Thyroid gland (tissue), 4 donors: ENCODE measurements at regions not wholly inside any gene's neighbourhood (a gene's known extent, or its start where the extent isn't known, plus 50 kb on each side); places are given as distances from the start of the nearest gene placed in this dataset.

Source experiments
- CTCF ChIP-seq, 6 experiments: fragments of 200-600 bp in 3 of 6; fragments of 450-650 bp in 3 of 6; sonication (generic) in 3 of 6; IDR thresholded peaks; one replicate each; pipeline ENCODE4 v1.5.1; 2016 to 2019; ENCODE audit warnings: antibody characterized with exemption in 6 of 6, mild to moderate bottlenecking in 2 of 6, inconsistent platforms in 1 of 6, moderate library complexity in 1 of 6
- POLR2A ChIP-seq, 2 donors: fragments of 450-650 bp; IDR thresholded peaks; one replicate each; pipeline ENCODE4 v1.6.1; 2017; ENCODE audit warnings: antibody characterized with exemption in 2 of 2, mild to moderate bottlenecking in 2 of 2, moderate library complexity in 1 of 2

- TF ChIP-seq CTCF (IDR thresholded peaks at IDR 0.05) (no peak), POLR2A (IDR thresholded peaks at IDR 0.05) (no peak)
Measured at GRCh38 chr4:13821522-13821921, 194.0 kb upstream of the BOD1L1 start.
